ENCODE measurements at regions not wholly inside any gene's neighbourhood (a gene's known extent, or its start where the extent isn't known, plus 50 kb on each side); places are given as distances from the start of the nearest gene placed in this dataset.
"Not testable (repeated sequence)": the region's sequence is repeated elsewhere in the genome, so short reads cannot be mapped to it uniquely, and the experiment has no call there.

GRCh38 chrX:92241249-92241648 is 462.1 kb downstream of the PCDH11X start:
- intact Hi-C loops (cut with DNase I), result no loop called here
- no peak for TF ChIP-seq CTCF (IDR thresholded peaks at IDR 0.05)

GRCh38 chrX:92247076-92247475 is 467.9 kb downstream of the PCDH11X start:
- Histone ChIP-seq H3K9ac (ENCODE audit: low read depth in 2 of 2, low read length in 2 of 2) (no peak overlapping the region), H3K36me3 (no peaks in the 10 kb centered on the region), H3K4me1 (no peaks in the 10 kb centered on the region), H3K27me3 (no peaks in the 10 kb centered on the region), H3K4me3 (no peak overlapping the region), H3K9me3 (no peaks in the 10 kb centered on the region), H3K27ac (no peak overlapping the region)
- no peak for TF ChIP-seq CTCF (IDR thresholded peaks at IDR 0.05)
- intact Hi-C loops (cut with DNase I), result no loop called here
- DNase-seq, result no peak

More at GRCh38 chrX:92241249-92241648, 462.1 kb downstream of the PCDH11X start:
- no peaks in the 10 kb centered on the region for H3K36me3 ChIP-seq
- no peaks in the 10 kb centered on the region for H3K9me3 ChIP-seq
- no peak for DNase-seq
- no peak overlapping the region for H3K27ac ChIP-seq
- no peaks in the 10 kb centered on the region for H3K4me1 ChIP-seq
- no peaks in the 10 kb centered on the region for H3K27me3 ChIP-seq
- no peak overlapping the region for H3K4me3 ChIP-seq
- H3K9ac ChIP-seq (ENCODE audit: low read depth in 2 of 2, low read length in 2 of 2), result no peak overlapping the region

- no peak for DNase-seq
- Histone ChIP-seq H3K27ac (no peak overlapping the region), H3K9ac (ENCODE audit: low read depth in 2 of 2, low read length in 2 of 2) (no peak overlapping the region), H3K36me3 (no peaks in the 10 kb centered on the region), H3K4me1 (no peaks in the 10 kb centered on the region), H3K9me3 (no peaks in the 10 kb centered on the region), H3K27me3 (no peaks in the 10 kb centered on the region), H3K4me3 (no peak overlapping the region)
- intact Hi-C loops (cut with DNase I), result no loop called here
- no peak for TF ChIP-seq CTCF (IDR thresholded peaks at IDR 0.05)
Measured at GRCh38 chrX:92249125-92249524, 469.9 kb downstream of the PCDH11X start.

- Histone ChIP-seq H3K27me3 (no peaks in the 10 kb centered on the region), H3K4me3 (no peak overlapping the region), H3K9me3 (no peaks in the 10 kb centered on the region), H3K36me3 (no peaks in the 10 kb centered on the region), H3K4me1 (no peaks in the 10 kb centered on the region), H3K9ac (ENCODE audit: low read depth in 2 of 2, low read length in 2 of 2) (no peak overlapping the region), H3K27ac (no peak overlapping the region)
- intact Hi-C loops (cut with DNase I), result no loop called here
- DNase-seq, result no peak
- TF ChIP-seq CTCF (IDR thresholded peaks at IDR 0.05), result no peak
Measured at GRCh38 chrX:92260102-92260501, 480.9 kb downstream of the PCDH11X start.

- Histone ChIP-seq H3K27me3 (no peaks in the 10 kb centered on the region), H3K9ac (ENCODE audit: low read depth in 2 of 2, low read length in 2 of 2) (no peak overlapping the region), H3K9me3 (no peaks in the 10 kb centered on the region), H3K4me3 (no peak overlapping the region), H3K27ac (no peak overlapping the region), H3K4me1 (no peaks in the 10 kb centered on the region), H3K36me3 (no peaks in the 10 kb centered on the region)
- no peak for TF ChIP-seq CTCF (IDR thresholded peaks at IDR 0.05)
- intact Hi-C loops (cut with DNase I), result no loop called here
- DNase-seq, result no peak
Measured at GRCh38 chrX:92270936-92271855, 492.0 kb downstream of the PCDH11X start.

- intact Hi-C loops (cut with DNase I); H3K27me3 ChIP-seq; H3K4me1 ChIP-seq; H3K9ac ChIP-seq (ENCODE audit: low read depth in 2 of 2, low read length in 2 of 2); H3K36me3 ChIP-seq; H3K27ac ChIP-seq; DNase-seq; H3K9me3 ChIP-seq; H3K4me3 ChIP-seq: not testable (repeated sequence)
Measured at GRCh38 chrX:92278556-92278955, 499.4 kb downstream of the PCDH11X start.

GRCh38 chrX:92280347-92280746 is 501.2 kb downstream of the PCDH11X start:
- H3K9me3 ChIP-seq; H3K9ac ChIP-seq (ENCODE audit: low read depth in 2 of 2, low read length in 2 of 2); DNase-seq; H3K27me3 ChIP-seq; H3K27ac ChIP-seq; H3K4me3 ChIP-seq; H3K36me3 ChIP-seq; H3K4me1 ChIP-seq; intact Hi-C loops (cut with DNase I): not testable (repeated sequence)

All from colonic mucosa (tissue), 4 donors.